Sigmoid colon (tissue), 3 donors: ENCODE measurements at regions not wholly inside any gene's neighbourhood (a gene's known extent, or its start where the extent isn't known, plus 50 kb on each side); places are given as distances from the start of the nearest gene placed in this dataset.

Source experiments
- POLR2A ChIP-seq, 2 donors: fragments of 450-650 bp; IDR thresholded peaks; one replicate each; pipeline ENCODE4 v1.6.1; 2016; ENCODE audit warnings: antibody characterized with exemption in 2 of 2, mild to moderate bottlenecking in 2 of 2, moderate library complexity in 2 of 2
- TF ChIP-seq, protein P1 (sequence below), 4 experiments: fragments of 450-650 bp in 3 of 4; fragments of 200-600 bp in 1 of 4; IDR thresholded peaks; one replicate each; pipeline ENCODE4 v1.5.1; 2016 to 2019; ENCODE audit warnings: antibody characterized with exemption in 4 of 4, mild to moderate bottlenecking in 3 of 4, moderate library complexity in 2 of 4

DNA sequence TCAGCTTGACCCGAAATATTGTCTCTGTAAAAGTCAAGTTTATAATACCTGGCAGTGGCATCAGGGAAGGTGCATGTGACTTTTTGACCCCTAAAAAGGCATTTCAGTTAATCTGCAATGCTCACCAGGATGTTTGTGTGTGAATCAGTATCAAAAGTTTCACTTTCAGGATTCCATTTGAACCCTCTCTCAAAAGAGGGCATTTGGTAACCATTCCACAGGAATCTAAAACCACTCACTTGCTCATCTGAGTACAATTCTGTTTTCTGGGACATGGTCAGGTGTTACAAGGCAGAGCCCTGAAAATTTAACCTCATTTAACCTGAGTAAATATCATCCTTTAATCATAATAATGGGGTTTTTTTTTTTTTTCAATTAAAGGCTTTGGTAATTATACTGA is 77.9 kb upstream of the KLF7 start:
- no peak for TF ChIP-seq POLR2A (IDR thresholded peaks at IDR 0.05)
- TF ChIP-seq, protein P1, sequence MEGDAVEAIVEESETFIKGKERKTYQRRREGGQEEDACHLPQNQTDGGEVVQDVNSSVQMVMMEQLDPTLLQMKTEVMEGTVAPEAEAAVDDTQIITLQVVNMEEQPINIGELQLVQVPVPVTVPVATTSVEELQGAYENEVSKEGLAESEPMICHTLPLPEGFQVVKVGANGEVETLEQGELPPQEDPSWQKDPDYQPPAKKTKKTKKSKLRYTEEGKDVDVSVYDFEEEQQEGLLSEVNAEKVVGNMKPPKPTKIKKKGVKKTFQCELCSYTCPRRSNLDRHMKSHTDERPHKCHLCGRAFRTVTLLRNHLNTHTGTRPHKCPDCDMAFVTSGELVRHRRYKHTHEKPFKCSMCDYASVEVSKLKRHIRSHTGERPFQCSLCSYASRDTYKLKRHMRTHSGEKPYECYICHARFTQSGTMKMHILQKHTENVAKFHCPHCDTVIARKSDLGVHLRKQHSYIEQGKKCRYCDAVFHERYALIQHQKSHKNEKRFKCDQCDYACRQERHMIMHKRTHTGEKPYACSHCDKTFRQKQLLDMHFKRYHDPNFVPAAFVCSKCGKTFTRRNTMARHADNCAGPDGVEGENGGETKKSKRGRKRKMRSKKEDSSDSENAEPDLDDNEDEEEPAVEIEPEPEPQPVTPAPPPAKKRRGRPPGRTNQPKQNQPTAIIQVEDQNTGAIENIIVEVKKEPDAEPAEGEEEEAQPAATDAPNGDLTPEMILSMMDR (IDR thresholded peaks at IDR 0.05): no peak
